Mesenchymal stem cell (in vitro differentiated cells and primary cell): ENCODE measurements at regions not wholly inside any gene's neighbourhood (a gene's known extent, or its start where the extent isn't known, plus 50 kb on each side); places are given as distances from the start of the nearest gene placed in this dataset.

ENCODE experiments used
- DNase-seq: peaks from one replicate; pipeline ENCODE4 v3.0.0-alpha.2; 2013
- H2AFZ ChIP-seq: one replicate; pipeline ENCODE4 v1.6.1; 2013; ENCODE audit warnings: low read depth, mild to moderate bottlenecking, control low read depth, inconsistent platforms, low read length, moderate library complexity
- H2AK5ac ChIP-seq: 2 replicates; pipeline ENCODE4 v1.6.1; 2013; ENCODE audit warnings: low read length, moderate library complexity, mild to moderate bottlenecking, inconsistent platforms; ENCODE audit not compliant: severe bottlenecking
- H2BK120ac ChIP-seq: one replicate; pipeline ENCODE4 v1.6.1; 2013; ENCODE audit warnings: low read depth, mild to moderate bottlenecking, inconsistent platforms, low read length, moderate library complexity
- H2BK12ac ChIP-seq, 2 experiments: one replicate each; pipeline ENCODE4 v1.6.1; 2013; ENCODE audit warnings: inconsistent platforms in 2 of 2, low read length in 2 of 2, mild to moderate bottlenecking in 2 of 2, moderate library complexity in 2 of 2, control low read depth in 1 of 2
- H2BK15ac ChIP-seq: one replicate; pipeline ENCODE4 v1.6.1; 2013; ENCODE audit warnings: mild to moderate bottlenecking, low read depth, inconsistent platforms; ENCODE audit not compliant: poor library complexity, severe bottlenecking
- H2BK5ac ChIP-seq: 2 replicates; pipeline ENCODE4 v1.6.1; 2013; ENCODE audit warnings: low read depth, mild to moderate bottlenecking, low read length, control low read depth, inconsistent platforms; ENCODE audit not compliant: poor library complexity, severe bottlenecking
- H3K14ac ChIP-seq, 2 experiments: one replicate each; pipeline ENCODE4 v1.6.1; 2013; ENCODE audit warnings: inconsistent platforms in 2 of 2, low read length in 2 of 2, control low read depth in 1 of 2, mild to moderate bottlenecking in 1 of 2, moderate library complexity in 1 of 2
- H3K18ac ChIP-seq, 2 experiments: one replicate each; pipeline ENCODE4 v1.6.1; 2013; ENCODE audit warnings: inconsistent platforms in 2 of 2, low read length in 2 of 2, control low read depth in 1 of 2, low read depth in 1 of 2, mild to moderate bottlenecking in 1 of 2
- H3K23ac ChIP-seq, 2 experiments: one replicate each; pipeline ENCODE4 v1.6.1; 2013; ENCODE audit warnings: inconsistent platforms in 2 of 2, low read length in 2 of 2, mild to moderate bottlenecking in 2 of 2, moderate library complexity in 2 of 2, control low read depth in 1 of 2
- H3K27ac ChIP-seq: 2 replicates; pipeline ENCODE4 v1.5.1; 2013; ENCODE audit warnings: mild to moderate bottlenecking, moderate library complexity, low read length, control low read depth, inconsistent platforms; ENCODE audit not compliant: poor library complexity, severe bottlenecking
- H3K27me3 ChIP-seq, 2 experiments: 2 replicates each; pipeline versions ENCODE4 v1.6.1 to v1.7.0; 2013; ENCODE audit warnings: low read length in 2 of 2, mild to moderate bottlenecking in 2 of 2, moderate library complexity in 2 of 2, control low read depth in 1 of 2, inconsistent platforms in 1 of 2; ENCODE audit not compliant: control insufficient read depth in 1 of 2, insufficient read depth in 1 of 2
- H3K36me3 ChIP-seq, 2 experiments: 2 replicates each; pipeline versions ENCODE4 v1.6.1 to v1.7.0; 2013; ENCODE audit warnings: low read length in 2 of 2, control low read depth in 1 of 2, inconsistent platforms in 1 of 2, low read depth in 1 of 2, mild to moderate bottlenecking in 1 of 2; ENCODE audit not compliant: insufficient read depth in 2 of 2, control insufficient read depth in 1 of 2
- H3K4ac ChIP-seq, 2 experiments: one replicate each; pipeline ENCODE4 v1.6.1; 2013; ENCODE audit warnings: inconsistent platforms in 2 of 2, low read length in 2 of 2, mild to moderate bottlenecking in 2 of 2, moderate library complexity in 2 of 2, control low read depth in 1 of 2, low read depth in 1 of 2
- H3K4me1 ChIP-seq: 2 replicates; pipeline ENCODE4 v1.6.1; 2013; ENCODE audit warnings: low read depth, low read length, control low read depth; ENCODE audit not compliant: control insufficient read depth, insufficient read depth
- H3K4me2 ChIP-seq: 2 replicates; pipeline ENCODE4 v1.6.1; 2013; ENCODE audit warnings: low read length, mild to moderate bottlenecking, inconsistent platforms; ENCODE audit not compliant: poor library complexity, severe bottlenecking
- H3K4me3 ChIP-seq, 2 experiments: 2 replicates each; pipeline versions ENCODE4 v1.5.1 to v1.7.0; 2013; ENCODE audit warnings: low read length in 2 of 2, mild to moderate bottlenecking in 2 of 2, control low read depth in 1 of 2, low read depth in 1 of 2; ENCODE audit not compliant: insufficient read depth in 1 of 2
- H3K79me1 ChIP-seq: replicated peaks from 2 replicates; pipeline ENCODE4 v1.6.1; 2013; ENCODE audit warnings: mild to moderate bottlenecking, control low read depth, low read length, inconsistent platforms; ENCODE audit not compliant: poor library complexity, severe bottlenecking
- H3K9ac ChIP-seq: 2 replicates; pipeline ENCODE4 v1.7.0; 2013; ENCODE audit warnings: mild to moderate bottlenecking, low read length, moderate library complexity
- H3K9me3 ChIP-seq: 2 replicates; pipeline ENCODE4 v1.7.0; 2013; ENCODE audit warnings: mild to moderate bottlenecking, low read length; ENCODE audit not compliant: control insufficient read depth
- H4K8ac ChIP-seq: one replicate; pipeline ENCODE4 v1.6.1; 2013; ENCODE audit warnings: inconsistent platforms, mild to moderate bottlenecking, low read length, moderate library complexity
- H4K91ac ChIP-seq: one replicate; pipeline ENCODE4 v1.6.1; 2013; ENCODE audit warnings: mild to moderate bottlenecking, low read length, inconsistent platforms
- WGBS: methylation state at CpG from one replicate; pipeline ENCODE4 v1.1.7; 2013; ENCODE audit warnings: mixed read lengths; 5-methylcytosine and 5-hydroxymethylcytosine counted together

DNA sequence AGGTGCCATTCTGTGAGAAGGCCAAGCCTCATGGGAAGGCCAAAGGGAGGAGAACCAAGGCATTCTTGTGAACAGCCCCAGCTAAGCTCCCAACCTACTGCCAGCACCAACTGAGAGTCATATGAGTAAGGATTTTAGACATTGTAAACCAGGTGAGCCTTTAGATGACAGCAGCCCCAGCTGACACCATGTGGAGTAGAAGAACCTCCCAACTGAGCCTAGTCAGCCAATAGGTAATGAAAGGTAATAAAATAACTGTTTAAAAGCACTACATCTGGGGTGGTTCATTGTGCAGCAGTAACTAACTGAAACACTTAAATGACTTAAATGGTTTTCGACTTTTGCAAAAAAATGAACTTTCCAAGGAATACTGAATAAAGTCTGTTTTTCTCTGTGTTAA, 172.6 kb upstream of the KIF2A start:
- Histone ChIP-seq H3K4me2 (no peak overlapping the region), H3K9me3 (no peaks in the 10 kb centered on the region), H4K91ac (no peak overlapping the region), H3K4me3 (no peak overlapping the region), H3K36me3 (no peaks in the 10 kb centered on the region), H3K27me3 (peaks cover 3 to 16% of the 10 kb centered on the region in 2 experiments), H3K4ac (no peak overlapping the region), H2AFZ (no peak overlapping the region), H4K8ac (no peak overlapping the region), H3K18ac (no peak overlapping the region), H2BK5ac (no peak overlapping the region), H3K4me1 (no peaks in the 10 kb centered on the region), H2BK120ac (no peak overlapping the region), H3K9ac (no peak overlapping the region), H3K79me1 (no peaks in the 10 kb centered on the region), H3K27ac (no peak overlapping the region), H2BK15ac (no peak overlapping the region), H2BK12ac (no peak overlapping the region), H3K14ac (no peak overlapping the region), H2AK5ac (no peak overlapping the region), H3K23ac (no peak overlapping the region)
- no peak for DNase-seq
- no CpG with 5 or more reads among the region's 1 CpG for WGBS

DNA sequence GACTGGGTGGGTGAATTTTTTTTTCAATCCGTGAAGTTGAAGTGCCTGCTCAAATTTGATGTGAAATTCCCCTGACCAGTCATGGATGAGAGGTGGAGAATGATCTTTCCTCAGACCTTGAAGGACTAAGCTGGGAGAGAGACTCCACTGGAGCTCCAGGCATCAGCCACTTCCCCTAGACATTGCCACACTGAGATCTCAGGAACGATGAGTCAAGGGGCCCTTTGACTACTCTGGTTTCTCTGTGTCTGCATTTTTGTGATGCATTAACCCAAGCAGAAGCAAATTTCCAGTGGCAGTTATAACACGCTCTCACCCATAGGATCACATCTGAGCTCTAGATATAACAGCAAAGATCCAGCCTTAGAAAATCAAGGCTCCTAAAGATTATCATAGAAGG, 171.2 kb upstream of the KIF2A start:
- Histone ChIP-seq H3K79me1 (no peaks in the 10 kb centered on the region), H2AK5ac (no peak overlapping the region), H3K27me3 (peaks cover 3 to 22% of the 10 kb centered on the region in 2 experiments), H3K4me3 (no peak overlapping the region), H3K9me3 (no peaks in the 10 kb centered on the region), H3K18ac (no peak overlapping the region), H3K4ac (no peak overlapping the region), H3K14ac (no peak overlapping the region), H3K9ac (no peak overlapping the region), H4K91ac (no peak overlapping the region), H2BK12ac (no peak overlapping the region), H3K36me3 (no peaks in the 10 kb centered on the region), H2BK120ac (no peak overlapping the region), H3K27ac (no peak overlapping the region), H3K4me1 (no peaks in the 10 kb centered on the region), H2BK5ac (no peak overlapping the region), H2AFZ (no peak overlapping the region), H2BK15ac (no peak overlapping the region), H3K4me2 (no peak overlapping the region), H3K23ac (no peak overlapping the region), H4K8ac (no peak overlapping the region)
- peak; percentile 26 for DNase-seq
- WGBS, result 64% methylated on average over 2 of the region's 3 CpGs

DNA sequence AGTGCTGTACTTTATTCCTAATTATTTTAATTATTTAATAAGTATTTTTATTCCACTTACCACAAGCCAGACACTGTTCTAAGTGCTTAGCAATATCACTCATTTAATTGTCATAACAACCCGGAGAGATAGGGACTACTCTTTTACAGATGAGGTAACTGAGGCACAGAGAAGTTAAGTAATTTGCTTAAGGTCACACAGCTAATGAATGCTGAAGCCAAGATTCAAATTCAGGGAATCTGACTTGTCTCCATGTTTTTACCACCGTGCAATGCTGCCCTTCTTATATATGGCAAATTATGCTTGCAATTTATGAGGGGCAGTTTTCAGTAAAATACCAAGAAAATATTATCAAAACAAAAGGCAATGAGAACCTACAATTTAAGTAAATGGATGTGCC, 168.4 kb upstream of the KIF2A start:
- no peak overlapping the region for H3K4ac ChIP-seq
- no peak overlapping the region for H2AFZ ChIP-seq
- no peaks in the 10 kb centered on the region for H3K9me3 ChIP-seq
- no peak overlapping the region for H3K27ac ChIP-seq
- no peak overlapping the region for H3K14ac ChIP-seq
- WGBS, result 83% methylated on average over 1 of the region's 2 CpGs
- no peaks in the 10 kb centered on the region for H3K4me1 ChIP-seq
- DNase-seq, result no peak
- peaks cover 3 to 24% of the 10 kb centered on the region in 2 experiments for H3K27me3 ChIP-seq
- no peak overlapping the region for H3K9ac ChIP-seq
- no peak overlapping the region for H2BK5ac ChIP-seq
- H2AK5ac ChIP-seq, result no peak overlapping the region
- no peak overlapping the region for H4K8ac ChIP-seq
- H3K18ac ChIP-seq, result no peak overlapping the region
- no peak overlapping the region for H3K4me3 ChIP-seq
- no peak overlapping the region for H2BK12ac ChIP-seq
- no peak overlapping the region for H3K4me2 ChIP-seq
- no peak overlapping the region for H4K91ac ChIP-seq
- no peak overlapping the region for H3K23ac ChIP-seq
- H3K36me3 ChIP-seq, result no peaks in the 10 kb centered on the region
- no peak overlapping the region for H2BK120ac ChIP-seq
- H3K79me1 ChIP-seq, result no peaks in the 10 kb centered on the region
- no peak overlapping the region for H2BK15ac ChIP-seq

DNA sequence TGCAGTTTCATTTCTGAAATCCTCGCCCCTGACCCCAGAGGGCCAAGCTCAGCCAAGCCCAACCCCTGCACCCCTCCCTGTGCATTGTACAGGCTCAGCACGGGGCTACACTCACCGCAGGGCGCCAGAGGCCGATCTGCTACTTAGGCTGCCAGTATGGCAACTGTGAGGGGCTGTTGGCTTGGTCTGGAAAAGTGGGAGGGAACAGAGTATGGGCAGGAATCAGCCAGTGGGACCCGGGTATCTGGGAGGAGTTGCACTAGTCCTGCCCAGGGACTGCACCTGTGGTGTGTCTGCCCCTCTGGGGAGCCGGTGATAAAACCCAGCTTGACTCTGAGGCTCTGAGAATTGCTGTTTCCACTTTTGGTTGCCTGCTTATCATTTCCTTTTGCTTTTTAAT, 167.4 kb upstream of the KIF2A start:
- H3K4me2 ChIP-seq, result no peak overlapping the region
- WGBS, result 37% methylated on average over 7 of the region's 7 CpGs
- H3K4me1 ChIP-seq, result no peaks in the 10 kb centered on the region

More for the DNA sequence above, 167.4 kb upstream of the KIF2A start:
- no peak overlapping the region for H2BK15ac ChIP-seq
- H3K79me1 ChIP-seq, result no peaks in the 10 kb centered on the region
- peaks cover 3 to 26% of the 10 kb centered on the region in 2 experiments for H3K27me3 ChIP-seq
- peak overlapping the region in 1 of 2 experiments; percentile 14 for H3K23ac ChIP-seq
- no peak overlapping the region for H3K18ac ChIP-seq
- H3K36me3 ChIP-seq, result no peaks in the 10 kb centered on the region
- H3K4me3 ChIP-seq, result no peak overlapping the region
- H2BK5ac ChIP-seq, result no peak overlapping the region
- H4K91ac ChIP-seq, result no peak overlapping the region
- H3K9ac ChIP-seq, result no peak overlapping the region
- H4K8ac ChIP-seq, result no peak overlapping the region
- H2AFZ ChIP-seq, result no peak overlapping the region
- no peak overlapping the region for H3K14ac ChIP-seq
- no peak overlapping the region for H3K27ac ChIP-seq
- H2AK5ac ChIP-seq, result no peak overlapping the region
- DNase-seq, result no peak
- no peak overlapping the region for H2BK120ac ChIP-seq
- no peak overlapping the region for H2BK12ac ChIP-seq
- no peaks in the 10 kb centered on the region for H3K9me3 ChIP-seq
- H3K4ac ChIP-seq, result no peak overlapping the region
